Mesenchymal stem cell (in vitro differentiated cells and primary cell): ENCODE measurements at regions not wholly inside any gene's neighbourhood (a gene's known extent, or its start where the extent isn't known, plus 50 kb on each side); places are given as distances from the start of the nearest gene placed in this dataset.

ENCODE experiments used
- DNase-seq: peaks from one replicate; pipeline ENCODE4 v3.0.0-alpha.2; 2013
- H2AFZ ChIP-seq: one replicate; pipeline ENCODE4 v1.6.1; 2013; ENCODE audit warnings: low read depth, mild to moderate bottlenecking, control low read depth, inconsistent platforms, low read length, moderate library complexity
- H2AK5ac ChIP-seq: 2 replicates; pipeline ENCODE4 v1.6.1; 2013; ENCODE audit warnings: low read length, moderate library complexity, mild to moderate bottlenecking, inconsistent platforms; ENCODE audit not compliant: severe bottlenecking
- H2BK120ac ChIP-seq: one replicate; pipeline ENCODE4 v1.6.1; 2013; ENCODE audit warnings: low read depth, mild to moderate bottlenecking, inconsistent platforms, low read length, moderate library complexity
- H2BK12ac ChIP-seq, 2 experiments: one replicate each; pipeline ENCODE4 v1.6.1; 2013; ENCODE audit warnings: inconsistent platforms in 2 of 2, low read length in 2 of 2, mild to moderate bottlenecking in 2 of 2, moderate library complexity in 2 of 2, control low read depth in 1 of 2
- H2BK15ac ChIP-seq: one replicate; pipeline ENCODE4 v1.6.1; 2013; ENCODE audit warnings: mild to moderate bottlenecking, low read depth, inconsistent platforms; ENCODE audit not compliant: poor library complexity, severe bottlenecking
- H2BK5ac ChIP-seq: 2 replicates; pipeline ENCODE4 v1.6.1; 2013; ENCODE audit warnings: low read depth, mild to moderate bottlenecking, low read length, control low read depth, inconsistent platforms; ENCODE audit not compliant: poor library complexity, severe bottlenecking
- H3K14ac ChIP-seq, 2 experiments: one replicate each; pipeline ENCODE4 v1.6.1; 2013; ENCODE audit warnings: inconsistent platforms in 2 of 2, low read length in 2 of 2, control low read depth in 1 of 2, mild to moderate bottlenecking in 1 of 2, moderate library complexity in 1 of 2
- H3K18ac ChIP-seq, 2 experiments: one replicate each; pipeline ENCODE4 v1.6.1; 2013; ENCODE audit warnings: inconsistent platforms in 2 of 2, low read length in 2 of 2, control low read depth in 1 of 2, low read depth in 1 of 2, mild to moderate bottlenecking in 1 of 2
- H3K23ac ChIP-seq, 2 experiments: one replicate each; pipeline ENCODE4 v1.6.1; 2013; ENCODE audit warnings: inconsistent platforms in 2 of 2, low read length in 2 of 2, mild to moderate bottlenecking in 2 of 2, moderate library complexity in 2 of 2, control low read depth in 1 of 2
- H3K27ac ChIP-seq: 2 replicates; pipeline ENCODE4 v1.5.1; 2013; ENCODE audit warnings: mild to moderate bottlenecking, moderate library complexity, low read length, control low read depth, inconsistent platforms; ENCODE audit not compliant: poor library complexity, severe bottlenecking
- H3K27me3 ChIP-seq, 2 experiments: 2 replicates each; pipeline versions ENCODE4 v1.6.1 to v1.7.0; 2013; ENCODE audit warnings: low read length in 2 of 2, mild to moderate bottlenecking in 2 of 2, moderate library complexity in 2 of 2, control low read depth in 1 of 2, inconsistent platforms in 1 of 2; ENCODE audit not compliant: control insufficient read depth in 1 of 2, insufficient read depth in 1 of 2
- H3K36me3 ChIP-seq, 2 experiments: 2 replicates each; pipeline versions ENCODE4 v1.6.1 to v1.7.0; 2013; ENCODE audit warnings: low read length in 2 of 2, control low read depth in 1 of 2, inconsistent platforms in 1 of 2, low read depth in 1 of 2, mild to moderate bottlenecking in 1 of 2; ENCODE audit not compliant: insufficient read depth in 2 of 2, control insufficient read depth in 1 of 2
- H3K4ac ChIP-seq, 2 experiments: one replicate each; pipeline ENCODE4 v1.6.1; 2013; ENCODE audit warnings: inconsistent platforms in 2 of 2, low read length in 2 of 2, mild to moderate bottlenecking in 2 of 2, moderate library complexity in 2 of 2, control low read depth in 1 of 2, low read depth in 1 of 2
- H3K4me1 ChIP-seq: 2 replicates; pipeline ENCODE4 v1.6.1; 2013; ENCODE audit warnings: low read depth, low read length, control low read depth; ENCODE audit not compliant: control insufficient read depth, insufficient read depth
- H3K4me2 ChIP-seq: 2 replicates; pipeline ENCODE4 v1.6.1; 2013; ENCODE audit warnings: low read length, mild to moderate bottlenecking, inconsistent platforms; ENCODE audit not compliant: poor library complexity, severe bottlenecking
- H3K4me3 ChIP-seq, 2 experiments: 2 replicates each; pipeline versions ENCODE4 v1.5.1 to v1.7.0; 2013; ENCODE audit warnings: low read length in 2 of 2, mild to moderate bottlenecking in 2 of 2, control low read depth in 1 of 2, low read depth in 1 of 2; ENCODE audit not compliant: insufficient read depth in 1 of 2
- H3K79me1 ChIP-seq: replicated peaks from 2 replicates; pipeline ENCODE4 v1.6.1; 2013; ENCODE audit warnings: mild to moderate bottlenecking, control low read depth, low read length, inconsistent platforms; ENCODE audit not compliant: poor library complexity, severe bottlenecking
- H3K9ac ChIP-seq: 2 replicates; pipeline ENCODE4 v1.7.0; 2013; ENCODE audit warnings: mild to moderate bottlenecking, low read length, moderate library complexity
- H3K9me3 ChIP-seq: 2 replicates; pipeline ENCODE4 v1.7.0; 2013; ENCODE audit warnings: mild to moderate bottlenecking, low read length; ENCODE audit not compliant: control insufficient read depth
- H4K8ac ChIP-seq: one replicate; pipeline ENCODE4 v1.6.1; 2013; ENCODE audit warnings: inconsistent platforms, mild to moderate bottlenecking, low read length, moderate library complexity
- H4K91ac ChIP-seq: one replicate; pipeline ENCODE4 v1.6.1; 2013; ENCODE audit warnings: mild to moderate bottlenecking, low read length, inconsistent platforms
- WGBS: methylation state at CpG from one replicate; pipeline ENCODE4 v1.1.7; 2013; ENCODE audit warnings: mixed read lengths; 5-methylcytosine and 5-hydroxymethylcytosine counted together

DNA sequence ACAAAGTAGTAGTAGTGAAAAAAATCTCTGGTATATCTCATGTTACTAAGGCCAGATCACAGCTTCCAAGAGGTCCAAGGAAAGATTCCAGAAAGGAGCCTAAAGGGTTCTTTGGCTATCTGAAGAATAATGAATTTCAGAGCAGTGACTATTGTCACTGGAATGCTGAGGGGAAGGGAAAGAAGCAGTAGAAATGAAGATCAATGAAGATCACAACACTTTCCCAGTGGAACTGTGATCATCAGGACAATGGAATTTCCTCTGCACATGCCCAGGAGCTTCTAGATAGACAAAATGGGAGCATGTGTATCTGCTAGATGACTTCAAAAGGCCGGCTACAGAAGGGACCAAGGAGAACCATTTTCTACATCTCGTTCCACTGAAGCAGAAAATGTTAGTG is 219.5 kb upstream of the PHYHIPL start:
- Histone ChIP-seq H2BK5ac (no peak overlapping the region), H3K4ac (no peak overlapping the region), H3K36me3 (no peaks in the 10 kb centered on the region), H2AFZ (no peak overlapping the region), H3K4me2 (no peak overlapping the region), H3K9me3 (peaks cover 5% of the 10 kb centered on the region), H3K4me1 (peaks cover 2% of the 10 kb centered on the region), H4K8ac (no peak overlapping the region), H3K14ac (no peak overlapping the region), H3K27ac (no peak overlapping the region), H3K18ac (no peak overlapping the region), H2BK15ac (no peak overlapping the region), H3K79me1 (no peaks in the 10 kb centered on the region), H3K27me3 (no peaks in the 10 kb centered on the region), H4K91ac (no peak overlapping the region), H2AK5ac (no peak overlapping the region), H2BK120ac (no peak overlapping the region), H3K4me3 (no peak overlapping the region), H3K9ac (no peak overlapping the region), H2BK12ac (no peak overlapping the region), H3K23ac (no peak overlapping the region)
- 59% methylated on average over 2 of the region's 2 CpGs for WGBS
- DNase-seq, result no peak

DNA sequence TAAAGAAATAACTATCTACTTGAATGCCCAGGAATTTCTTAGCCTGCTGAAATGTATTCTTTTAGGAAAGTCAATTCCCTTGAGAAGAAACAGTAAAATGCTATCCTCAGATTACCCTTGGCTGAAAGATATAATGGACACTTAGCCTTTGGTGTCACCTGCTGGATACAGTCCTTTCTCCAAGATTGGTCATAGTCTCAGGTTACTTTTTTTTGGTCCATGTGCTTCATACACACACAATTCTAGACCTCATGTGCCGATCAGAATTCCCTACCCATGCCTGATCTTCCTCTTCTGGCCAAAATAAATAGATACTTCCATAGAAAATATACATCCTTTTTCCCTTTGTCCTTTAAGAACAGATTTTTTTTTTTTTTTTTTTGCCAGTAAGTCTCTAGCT is 218.9 kb upstream of the PHYHIPL start:
- Histone ChIP-seq H3K14ac (no peak overlapping the region), H3K4me1 (peaks cover 2% of the 10 kb centered on the region), H3K4me2 (no peak overlapping the region), H3K9ac (no peak overlapping the region), H3K18ac (no peak overlapping the region), H2BK5ac (no peak overlapping the region), H4K8ac (no peak overlapping the region), H3K36me3 (no peaks in the 10 kb centered on the region), H3K4me3 (no peak overlapping the region), H4K91ac (no peak overlapping the region), H3K79me1 (no peaks in the 10 kb centered on the region), H3K4ac (no peak overlapping the region), H3K9me3 (peaks cover 5% of the 10 kb centered on the region), H2BK120ac (no peak overlapping the region), H3K27ac (no peak overlapping the region), H3K27me3 (peaks cover 0 to 1% of the 10 kb centered on the region in 2 experiments), H2AK5ac (no peak overlapping the region), H2BK12ac (no peak overlapping the region), H2AFZ (no peak overlapping the region), H2BK15ac (no peak overlapping the region), H3K23ac (no peak overlapping the region)
- WGBS, result 86% methylated on average over 1 of the region's 1 CpG
- no peak for DNase-seq

DNA sequence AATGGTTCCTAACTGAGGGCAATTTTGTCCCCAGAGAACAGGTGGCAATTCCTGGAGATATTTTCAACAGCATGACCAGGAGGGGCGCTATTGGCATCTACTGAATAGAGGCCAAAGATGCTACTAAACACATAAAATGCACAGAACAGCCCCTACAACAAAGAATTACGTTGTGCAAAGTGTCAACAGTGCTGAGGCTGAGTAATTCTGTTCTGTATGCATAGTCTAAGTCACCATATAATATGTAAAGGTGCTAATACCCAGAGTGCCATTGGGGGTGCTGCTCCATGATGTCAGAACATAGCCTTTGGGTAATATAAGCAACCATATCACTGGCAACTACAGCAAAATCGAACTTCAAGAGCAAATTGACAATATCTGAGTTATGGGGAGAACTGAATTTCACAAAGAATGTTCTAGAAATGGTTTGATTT is 213.3 kb upstream of the PHYHIPL start:
- Histone ChIP-seq H2BK120ac (no peak overlapping the region), H4K8ac (no peak overlapping the region), H3K14ac (no peak overlapping the region), H2BK15ac (no peak overlapping the region), H3K9me3 (peaks cover 5% of the 10 kb centered on the region), H4K91ac (no peak overlapping the region), H3K4me2 (no peak overlapping the region), H3K36me3 (no peaks in the 10 kb centered on the region), H3K27ac (no peak overlapping the region), H2BK12ac (no peak overlapping the region), H3K79me1 (no peaks in the 10 kb centered on the region), H2BK5ac (no peak overlapping the region), H3K27me3 (peaks cover 2 to 40% of the 10 kb centered on the region in 2 experiments), H3K4me1 (peaks cover 9% of the 10 kb centered on the region), H3K4ac (no peak overlapping the region), H3K18ac (no peak overlapping the region), H3K23ac (no peak overlapping the region), H2AK5ac (no peak overlapping the region), H2AFZ (no peak overlapping the region), H3K4me3 (no peak overlapping the region), H3K9ac (no peak overlapping the region)
- 0% methylated on average over 1 of the region's 3 CpGs for WGBS
- DNase-seq, result no peak

DNA sequence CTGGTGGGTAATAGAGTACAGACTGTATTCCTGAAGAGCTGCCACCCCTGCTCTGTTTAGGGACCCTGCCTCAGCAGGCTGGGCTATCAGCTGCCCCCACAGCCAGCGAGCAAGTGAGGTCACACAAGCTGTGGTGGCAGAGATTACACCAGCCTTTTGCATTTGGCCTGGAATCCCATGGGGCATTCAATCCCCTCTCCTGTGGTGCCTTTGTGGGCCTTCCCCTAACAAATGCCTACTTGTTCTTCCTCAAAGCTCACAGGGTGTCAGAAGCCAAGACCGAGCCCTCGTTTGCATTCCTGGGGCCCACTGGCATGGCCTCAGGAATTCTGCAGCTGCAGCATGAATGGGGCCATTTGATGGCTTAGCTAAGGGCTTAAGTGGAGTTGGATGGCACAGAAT is 212.7 kb upstream of the PHYHIPL start:
- Histone ChIP-seq H3K36me3 (no peaks in the 10 kb centered on the region), H2BK15ac (no peak overlapping the region), H3K4me3 (no peak overlapping the region), H3K23ac (no peak overlapping the region), H3K9me3 (peaks cover 5% of the 10 kb centered on the region), H3K14ac (no peak overlapping the region), H3K4me1 (peaks cover 9% of the 10 kb centered on the region), H2AFZ (no peak overlapping the region), H3K9ac (no peak overlapping the region), H2BK120ac (no peak overlapping the region), H3K79me1 (no peaks in the 10 kb centered on the region), H3K27ac (no peak overlapping the region), H2BK5ac (no peak overlapping the region), H4K91ac (no peak overlapping the region), H3K18ac (no peak overlapping the region), H3K4me2 (no peak overlapping the region), H2AK5ac (no peak overlapping the region), H3K27me3 (peaks cover 2 to 46% of the 10 kb centered on the region in 2 experiments), H2BK12ac (no peak overlapping the region), H3K4ac (no peak overlapping the region), H4K8ac (no peak overlapping the region)
- WGBS, result 44% methylated on average over 3 of the region's 3 CpGs
- no peak for DNase-seq
